UCSD-AML1 (cell line): ENCODE measurements at regions not wholly inside any gene's neighbourhood (a gene's known extent, or its start where the extent isn't known, plus 50 kb on each side); places are given as distances from the start of the nearest gene placed in this dataset.

ENCODE experiments used
- DNase-seq: peaks from one replicate; lab custom pipeline; 2025; ENCODE audit not compliant: unreplicated experiment; lab: John Stamatoyannopoulos, UW

GRCh38 chr3:150104564-150104963, 133.9 kb upstream of the PFN2 start:
- no peak for DNase-seq

GRCh38 chr3:150101016-150101415, 130.3 kb upstream of the PFN2 start:
- no peak for DNase-seq

GRCh38 chr3:150098621-150099020, 127.9 kb upstream of the PFN2 start:
- no peak for DNase-seq

GRCh38 chr3:150097588-150097890, 126.8 kb upstream of the PFN2 start:
- DNase-seq, result no peak

GRCh38 chr3:150096700-150097587, 126.2 kb upstream of the PFN2 start:
- no peak for DNase-seq

- DNase-seq, result no peak
These were observed 123.6 kb upstream of the PFN2 start for GRCh38 chr3:150094150-150094933.

GRCh38 chr3:150091626-150092025, 120.9 kb upstream of the PFN2 start:
- no peak for DNase-seq

- DNase-seq, result no peak
These were observed 120.2 kb upstream of the PFN2 start for GRCh38 chr3:150090877-150091276.

GRCh38 chr3:150090006-150090405, 119.3 kb upstream of the PFN2 start:
- DNase-seq, result no peak

- DNase-seq, result no peak
These were observed 113.4 kb upstream of the PFN2 start for GRCh38 chr3:150084128-150084527.

GRCh38 chr3:150083655-150084042, 113.0 kb upstream of the PFN2 start:
- no peak for DNase-seq

- DNase-seq, result no peak
These were observed 112.4 kb upstream of the PFN2 start for GRCh38 chr3:150082898-150083654.

- DNase-seq, result no peak
These were observed 110.4 kb upstream of the PFN2 start for GRCh38 chr3:150081084-150081483.

GRCh38 chr3:150080058-150080730, 109.5 kb upstream of the PFN2 start:
- no peak for DNase-seq

- DNase-seq, result no peak
These were observed 108.5 kb upstream of the PFN2 start for GRCh38 chr3:150079029-150079739.

- DNase-seq, result no peak
These were observed 107.0 kb upstream of the PFN2 start for GRCh38 chr3:150077581-150078247.

GRCh38 chr3:150077107-150077506, 106.4 kb upstream of the PFN2 start:
- no peak for DNase-seq

GRCh38 chr3:150076443-150076842, 105.7 kb upstream of the PFN2 start:
- DNase-seq, result no peak

- no peak for DNase-seq
These were observed 104.7 kb upstream of the PFN2 start for GRCh38 chr3:150075417-150075865.
